SW480 (cell line): ENCODE measurements at regions not wholly inside any gene's neighbourhood (a gene's known extent, or its start where the extent isn't known, plus 50 kb on each side); places are given as distances from the start of the nearest gene placed in this dataset.
"Not testable (repeated sequence)": the region's sequence is repeated elsewhere in the genome, so short reads cannot be mapped to it uniquely, and the experiment has no call there.

Source experiments
- DNase-seq: peaks from one replicate; pipeline ENCODE4 v3.0.0-alpha.2; 2016; ENCODE audit warnings: low spot score

GRCh38 chr4:181870326-181870725 lies 372.9 kb upstream of the TENM3 start:
- DNase-seq = no peak

GRCh38 chr4:181874602-181875001 lies 368.6 kb upstream of the TENM3 start:
- DNase-seq = no peak

GRCh38 chr4:181877329-181877848 lies 365.8 kb upstream of the TENM3 start:
- no peak for DNase-seq

GRCh38 chr4:181890031-181890430 lies 353.2 kb upstream of the TENM3 start:
- DNase-seq = no peak

DNA sequence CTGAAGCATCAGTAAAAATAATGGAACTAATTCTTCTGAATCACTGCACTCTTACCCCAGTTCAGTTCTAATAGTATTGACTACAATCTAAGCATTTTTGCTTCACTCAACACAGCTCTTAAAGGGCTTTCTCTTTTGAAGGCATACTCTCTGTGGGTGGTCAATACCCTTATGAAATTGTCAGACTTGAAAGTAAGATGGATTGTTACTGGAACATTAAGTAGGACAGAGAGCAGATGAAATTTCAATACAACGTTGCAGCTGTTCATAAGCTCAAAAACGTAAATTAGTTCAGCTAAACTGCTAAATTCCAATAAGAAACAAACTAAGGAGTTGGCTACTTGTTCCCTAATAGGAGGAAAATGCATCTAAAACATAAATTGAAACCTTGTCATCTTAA lies 352.3 kb upstream of the TENM3 start:
- DNase-seq = no peak

GRCh38 chr4:181896614-181897013 lies 346.6 kb upstream of the TENM3 start:
- no peak for DNase-seq

DNA sequence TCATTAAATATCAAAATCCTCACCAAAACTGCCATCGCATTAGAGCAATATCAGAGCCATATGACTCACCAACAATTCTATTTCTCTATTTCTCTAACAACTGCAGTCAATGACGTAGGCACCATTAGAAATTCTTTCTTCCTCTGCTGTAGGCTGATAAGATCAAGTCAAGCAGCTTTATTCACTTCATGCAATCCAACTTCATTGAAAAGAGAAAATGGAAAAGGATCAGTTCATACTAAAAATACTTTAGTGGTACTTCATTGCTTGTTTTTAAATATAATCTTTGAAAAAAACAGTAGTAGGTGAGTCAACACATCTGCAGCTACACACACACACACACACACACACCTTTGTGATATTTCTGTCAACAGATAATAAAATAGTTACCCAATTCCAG lies 345.3 kb upstream of the TENM3 start:
- DNase-seq = no peak

- not testable (repeated sequence) for DNase-seq
These were observed 340.8 kb upstream of the TENM3 start for GRCh38 chr4:181902404-181902803.

DNA sequence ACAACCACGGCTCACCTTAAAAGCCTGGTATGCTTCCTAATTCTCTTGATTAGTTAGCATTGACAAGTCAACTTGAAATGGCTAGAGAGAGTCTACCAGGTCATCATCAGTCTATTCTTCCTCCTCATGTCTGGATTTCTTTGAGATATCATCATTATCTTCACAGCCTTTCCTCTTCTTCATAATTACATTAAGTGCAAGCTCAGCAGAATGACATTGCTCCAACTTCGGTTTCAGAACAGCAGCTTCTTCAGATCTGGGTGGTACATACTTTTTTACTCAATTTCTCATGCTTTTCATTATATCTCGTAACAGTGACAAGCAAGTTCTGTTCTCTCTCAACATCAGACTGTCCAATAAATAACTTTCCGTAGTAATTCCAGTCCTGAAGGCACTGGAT lies 337.5 kb upstream of the TENM3 start:
- DNase-seq = no peak

GRCh38 chr4:181908168-181908567 lies 335.0 kb upstream of the TENM3 start:
- no peak for DNase-seq

DNA sequence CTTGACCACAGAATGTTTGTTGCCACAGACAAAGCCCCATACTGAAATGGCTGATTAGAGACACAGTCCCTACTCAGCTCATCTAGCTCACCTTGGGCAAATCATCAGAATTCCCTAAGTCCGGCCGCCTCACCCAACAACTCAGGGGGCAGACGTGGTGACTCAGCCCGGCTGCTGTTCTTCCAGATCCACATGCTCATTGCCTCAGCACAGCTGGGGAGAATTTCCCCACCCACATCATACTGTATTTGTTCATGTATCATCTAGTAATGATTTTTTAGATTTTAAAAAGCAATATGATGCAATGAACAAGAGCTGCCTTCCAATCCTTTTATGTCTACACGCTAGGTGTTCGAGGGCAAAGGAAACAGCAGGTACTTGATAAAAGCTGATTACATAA lies 333.8 kb upstream of the TENM3 start:
- DNase-seq = no peak

- no peak for DNase-seq
These were observed 331.8 kb upstream of the TENM3 start for GRCh38 chr4:181911420-181911819.

- DNase-seq = no peak
These were observed 309.7 kb upstream of the TENM3 start for GRCh38 chr4:181933471-181933870.

GRCh38 chr4:181938631-181939030 lies 304.6 kb upstream of the TENM3 start:
- no peak for DNase-seq

GRCh38 chr4:181939199-181939945 lies 303.8 kb upstream of the TENM3 start:
- DNase-seq = no peak

DNA sequence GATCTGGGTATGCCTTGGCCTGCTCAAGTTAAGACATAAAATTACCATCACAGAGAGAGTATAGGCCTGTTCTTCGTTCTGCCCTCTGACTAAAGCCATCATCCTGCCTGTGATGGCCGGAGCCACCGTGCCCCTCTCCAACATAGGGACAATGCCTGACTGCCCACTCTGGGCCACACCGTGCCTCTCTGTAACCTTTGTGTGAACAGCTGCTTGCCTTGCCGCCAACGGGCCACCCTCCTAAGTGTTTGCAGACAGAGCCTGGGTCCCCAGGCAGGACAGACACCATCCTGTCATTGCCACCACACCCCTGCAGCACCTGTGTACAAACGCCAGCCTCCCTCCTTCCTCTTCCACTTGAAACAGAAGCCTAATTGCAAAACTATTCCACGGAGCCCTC lies 298.7 kb upstream of the TENM3 start:
- DNase-seq = no peak

- no peak for DNase-seq
These were observed 296.3 kb upstream of the TENM3 start for GRCh38 chr4:181946902-181947301.

DNA sequence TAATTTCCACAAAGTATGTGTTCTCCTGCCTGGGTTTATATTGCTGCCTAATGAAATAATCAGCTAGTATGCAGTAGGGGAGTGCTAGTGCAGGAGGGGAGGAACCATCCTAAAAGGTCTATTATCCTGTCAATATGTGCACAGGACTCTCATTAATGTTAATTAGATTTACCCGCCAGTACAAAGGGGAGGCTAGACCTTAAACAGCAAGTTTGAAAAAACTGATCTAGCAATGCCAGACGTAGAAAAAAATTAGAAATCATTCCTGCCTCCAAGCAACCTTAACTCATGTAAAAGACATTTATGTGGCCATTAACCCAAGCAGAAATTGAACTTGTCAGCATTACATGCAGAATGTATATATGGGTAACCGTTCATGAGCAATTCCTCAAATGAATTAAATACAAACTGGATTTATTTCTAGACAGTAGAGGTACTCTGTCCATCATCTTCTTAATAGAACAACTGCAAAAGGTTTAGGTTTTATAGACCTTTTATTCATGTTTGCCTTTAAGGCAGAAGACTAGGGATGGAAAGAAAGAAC lies 294.3 kb upstream of the TENM3 start:
- no peak for DNase-seq

- DNase-seq = no peak
These were observed 293.4 kb upstream of the TENM3 start for GRCh38 chr4:181949704-181950312.

GRCh38 chr4:181950372-181951127 lies 292.7 kb upstream of the TENM3 start:
- no peak for DNase-seq

GRCh38 chr4:181951265-181951664 lies 291.9 kb upstream of the TENM3 start:
- DNase-seq = no peak

DNA sequence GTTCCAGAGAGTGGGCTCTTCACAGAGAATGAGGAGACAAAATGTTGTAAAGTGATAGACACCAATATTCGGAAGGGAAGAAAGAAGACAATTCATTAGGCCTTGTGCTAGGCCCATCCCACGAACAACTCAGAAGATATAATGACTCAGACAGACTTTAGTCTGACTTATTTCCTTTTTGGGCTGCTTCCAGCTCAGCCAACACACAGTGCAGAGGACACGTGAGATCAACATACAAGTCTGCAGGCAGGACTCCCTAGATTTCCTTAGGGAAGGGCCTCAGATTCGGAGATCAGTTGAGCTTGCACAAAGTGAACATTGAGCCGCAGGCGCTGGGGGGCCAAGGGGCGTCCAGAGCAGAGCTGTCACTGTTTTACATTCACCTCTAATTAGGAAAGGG lies 290.7 kb upstream of the TENM3 start:
- no peak for DNase-seq

DNA sequence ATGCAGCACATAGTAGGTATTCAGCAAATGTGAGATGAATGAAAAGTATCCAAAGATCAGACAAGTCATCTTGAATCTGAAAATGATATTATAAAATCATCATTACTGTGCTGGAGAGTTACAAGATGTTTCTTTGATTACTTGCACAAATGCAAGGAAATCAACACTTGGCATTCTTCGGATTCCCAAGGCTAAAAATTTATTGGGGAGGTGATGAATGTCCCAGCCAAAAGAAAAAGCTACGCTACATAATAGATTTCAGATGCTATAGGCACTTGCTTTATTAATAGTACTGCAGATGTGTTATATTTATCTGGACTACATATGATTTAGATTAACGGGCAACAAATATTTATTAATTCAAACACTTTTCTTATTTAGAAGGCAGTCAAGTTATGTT lies 286.7 kb upstream of the TENM3 start:
- DNase-seq = no peak
